GM18867 (cell line): ENCODE measurements at regions not wholly inside any gene's neighbourhood (a gene's known extent, or its start where the extent isn't known, plus 50 kb on each side); places are given as distances from the start of the nearest gene placed in this dataset.

ENCODE experiments used
- ATAC-seq: cut with Tn5 transposase; IDR thresholded peaks from one replicate; pipeline ENCODE4 v1.9.1; 2021; ENCODE audit warnings: mild to moderate bottlenecking, moderate library complexity; ENCODE audit not compliant: unreplicated experiment

DNA sequence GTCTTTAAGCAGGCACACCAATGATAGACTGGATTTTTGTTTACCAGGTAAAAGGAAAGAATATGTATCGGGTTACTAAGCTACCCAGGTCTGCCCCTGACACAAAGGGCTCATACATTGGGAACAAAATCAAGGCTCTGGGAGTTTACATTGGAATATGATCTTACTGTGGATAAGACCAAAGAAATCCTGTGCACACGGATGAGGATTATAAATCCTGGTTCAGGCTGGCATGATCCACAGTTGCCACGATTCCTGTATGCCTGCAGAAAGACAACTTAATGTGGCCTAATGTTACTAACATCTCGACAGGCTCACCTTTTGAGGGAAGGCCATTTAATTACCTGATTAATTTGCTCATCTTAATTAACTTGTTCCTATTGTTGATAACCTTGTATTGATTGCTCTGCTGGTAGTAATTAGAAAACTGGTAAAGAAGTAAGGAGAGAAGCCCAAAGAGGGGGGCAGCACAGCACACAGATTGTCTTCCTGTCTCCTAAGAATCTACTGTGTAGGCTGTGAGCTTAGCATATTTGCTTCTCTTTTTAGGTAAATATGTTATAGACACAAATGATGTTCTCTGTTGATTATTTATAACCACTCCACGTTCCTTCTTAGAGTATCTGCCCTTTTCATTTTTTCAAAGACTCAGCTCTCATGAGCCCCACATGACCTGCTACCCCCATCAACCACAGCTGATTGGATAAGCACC is 51.0 kb upstream of the TOX3 start:
- ATAC-seq: no peak

DNA sequence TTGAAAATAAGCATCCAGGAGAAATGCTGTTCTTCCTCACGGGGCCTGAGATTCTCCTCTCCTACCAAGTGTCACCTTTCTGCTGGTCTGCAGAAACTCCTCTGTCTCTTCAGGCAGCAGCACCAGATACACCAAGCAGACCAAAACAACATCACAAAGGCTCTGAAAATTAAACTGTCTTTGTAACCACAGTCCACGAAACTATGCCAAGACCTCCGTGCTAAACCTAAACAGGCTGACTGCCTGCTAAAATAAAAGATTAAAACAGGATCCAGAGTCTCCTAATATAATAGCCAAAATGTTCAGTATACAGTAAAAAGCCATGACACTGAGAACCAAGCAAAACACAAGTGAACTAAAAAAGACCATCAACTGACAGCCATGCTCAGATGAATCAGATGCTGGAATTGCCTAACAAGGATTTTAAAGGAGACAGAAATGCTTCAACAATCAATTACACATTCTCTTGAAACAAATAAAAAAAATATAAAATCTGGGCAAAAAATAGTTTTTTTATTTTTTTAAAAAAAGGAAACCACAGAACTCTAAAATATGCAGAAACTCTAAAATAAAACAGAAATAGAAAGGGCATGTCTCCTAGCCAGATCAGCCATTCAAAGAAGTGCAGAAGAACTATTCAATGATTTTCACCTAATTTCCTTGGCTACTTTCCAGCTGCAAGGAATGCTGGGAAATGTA is 50.3 kb upstream of the TOX3 start:
- no peak for ATAC-seq
